ENCODE measurements at regions not wholly inside any gene's neighbourhood (a gene's known extent, or its start where the extent isn't known, plus 50 kb on each side); places are given as distances from the start of the nearest gene placed in this dataset.

- CTCF ChIA-PET = interaction anchor here (1.5 to 1.8 kb wide), 2 partner anchors 161 kb away, joined by 13 to 15 read pairs; no protein-coding TSS in a partner anchor
- H3K4me1 Mint-ChIP-seq (ENCODE audit: insufficient read depth, unreplicated experiment) = no peaks in the 10 kb centered on the region
- H3K27me3 Mint-ChIP-seq (ENCODE audit: insufficient read depth, unreplicated experiment) = no peaks in the 10 kb centered on the region
- no peaks in the 10 kb centered on the region for H3K36me3 Mint-ChIP-seq (ENCODE audit: insufficient read depth, unreplicated experiment)
- no peak overlapping the region for H3K27ac Mint-ChIP-seq (ENCODE audit: low read depth, unreplicated experiment)
- no peak for TF ChIP-seq CTCF (IDR thresholded peaks at IDR 0.05; ENCODE audit: unreplicated experiment)
- intact Hi-C loops (cut with micrococcal nuclease) = no loop called here
- H3K4me3 Mint-ChIP-seq (ENCODE audit: unreplicated experiment) = no peak overlapping the region
- BruUV-seq (replicated peaks) = no TSS peak
- POLR2A ChIA-PET = no interaction called here
- DNase-seq (ENCODE audit: unreplicated experiment) = no peak
- peaks cover 14% of the 10 kb centered on the region for H3K9me3 Mint-ChIP-seq (ENCODE audit: unreplicated experiment)
These were observed 1927.9 kb upstream of the SEL1L start for GRCh38 chr14:83461521-83461920.

GRCh38 chr14:83462759-83463158 lies 1929.1 kb upstream of the SEL1L start:
- POLR2A ChIA-PET = no interaction called here
- peak overlapping the region; percentile 65 for H3K27ac Mint-ChIP-seq (ENCODE audit: low read depth, unreplicated experiment)
- BruUV-seq (replicated peaks) = no TSS peak
- H3K4me1 Mint-ChIP-seq (ENCODE audit: insufficient read depth, unreplicated experiment) = no peaks in the 10 kb centered on the region
- intact Hi-C loops (cut with micrococcal nuclease) = loop anchor here (1.0 to 2.0 kb wide), 2 partner anchors 162 to 1472 kb away; no protein-coding TSS in a partner anchor
- H3K4me3 Mint-ChIP-seq (ENCODE audit: unreplicated experiment) = no peak overlapping the region
- CTCF ChIA-PET = interaction anchor here (0.6 to 1.8 kb wide), 16 partner anchors 8 to 1753 kb away, joined by 3 to 15 read pairs (median 3); no protein-coding TSS in a partner anchor
- H3K36me3 Mint-ChIP-seq (ENCODE audit: insufficient read depth, unreplicated experiment) = no peaks in the 10 kb centered on the region
- no peak for TF ChIP-seq CTCF (IDR thresholded peaks at IDR 0.05; ENCODE audit: unreplicated experiment)
- peaks cover 14% of the 10 kb centered on the region for H3K9me3 Mint-ChIP-seq (ENCODE audit: unreplicated experiment)
- DNase-seq (ENCODE audit: unreplicated experiment) = no peak
- H3K27me3 Mint-ChIP-seq (ENCODE audit: insufficient read depth, unreplicated experiment) = no peaks in the 10 kb centered on the region

- H3K4me1 Mint-ChIP-seq (ENCODE audit: insufficient read depth, unreplicated experiment) = no peaks in the 10 kb centered on the region
- TF ChIP-seq CTCF (IDR thresholded peaks at IDR 0.05; ENCODE audit: unreplicated experiment) = peak; percentile 81
- peak; percentile 82 for DNase-seq (ENCODE audit: unreplicated experiment)
- no peak overlapping the region for H3K4me3 Mint-ChIP-seq (ENCODE audit: unreplicated experiment)
- POLR2A ChIA-PET = interaction anchor here (0.7 kb wide), 1 partner anchor 39 kb away, joined by 3 read pairs; no protein-coding TSS in a partner anchor
- intact Hi-C loops (cut with micrococcal nuclease) = loop anchor here (1.0 to 2.0 kb wide), 2 partner anchors 163 to 1473 kb away; no protein-coding TSS in a partner anchor
- H3K27ac Mint-ChIP-seq (ENCODE audit: low read depth, unreplicated experiment) = peak overlapping the region; percentile 65
- no peaks in the 10 kb centered on the region for H3K36me3 Mint-ChIP-seq (ENCODE audit: insufficient read depth, unreplicated experiment)
- no TSS peak for BruUV-seq (replicated peaks)
- H3K9me3 Mint-ChIP-seq (ENCODE audit: unreplicated experiment) = peaks cover 14% of the 10 kb centered on the region
- H3K27me3 Mint-ChIP-seq (ENCODE audit: insufficient read depth, unreplicated experiment) = no peaks in the 10 kb centered on the region
- CTCF ChIA-PET = interaction anchor here (0.7 to 2.5 kb wide), 19 partner anchors 9 to 1778 kb away, joined by 3 to 21 read pairs (median 3); no protein-coding TSS in a partner anchor
These were observed 1929.9 kb upstream of the SEL1L start for GRCh38 chr14:83463500-83464098.

GRCh38 chr14:83467811-83468210 lies 1934.2 kb upstream of the SEL1L start:
- DNase-seq (ENCODE audit: unreplicated experiment) = no peak
- no peaks in the 10 kb centered on the region for H3K27me3 Mint-ChIP-seq (ENCODE audit: insufficient read depth, unreplicated experiment)
- H3K9me3 Mint-ChIP-seq (ENCODE audit: unreplicated experiment) = no peaks in the 10 kb centered on the region
- ChIA-PET POLR2A (no interaction called here), CTCF (no interaction called here)
- no peaks in the 10 kb centered on the region for H3K36me3 Mint-ChIP-seq (ENCODE audit: insufficient read depth, unreplicated experiment)
- no peak overlapping the region for H3K4me3 Mint-ChIP-seq (ENCODE audit: unreplicated experiment)
- no TSS peak for BruUV-seq (replicated peaks)
- intact Hi-C loops (cut with micrococcal nuclease) = no loop called here
- TF ChIP-seq CTCF (IDR thresholded peaks at IDR 0.05; ENCODE audit: unreplicated experiment) = no peak
- no peaks in the 10 kb centered on the region for H3K4me1 Mint-ChIP-seq (ENCODE audit: insufficient read depth, unreplicated experiment)
- no peak overlapping the region for H3K27ac Mint-ChIP-seq (ENCODE audit: low read depth, unreplicated experiment)
